H1 (cell line): ENCODE measurements at regions not wholly inside any gene's neighbourhood (a gene's known extent, or its start where the extent isn't known, plus 50 kb on each side); places are given as distances from the start of the nearest gene placed in this dataset.

Source experiments
- CTCF ChIA-PET: fragments of 300-600 bp; sonication (Branson Sonifier 250); formaldehyde crosslinking; loops from one replicate; lab custom pipeline; 2021; ENCODE audit not compliant: partially characterized antibody; lab: Charles Lee
- POLR2A ChIA-PET: fragments of 300-600 bp; sonication (Branson Sonifier 250); formaldehyde crosslinking; loops from one replicate; lab custom pipeline; 2021; ENCODE audit warnings: inconsistent platforms; ENCODE audit not compliant: partially characterized antibody; lab: Charles Lee
- DNase-seq, 2 experiments: peaks; one replicate each; pipeline versions ENCODE4 v3.0.0 to v3.0.0-alpha.2; 2010 to 2022; ENCODE audit warnings: low spot score in 2 of 2, low read depth in 1 of 2, mixed read lengths in 1 of 2
- FAIRE-seq: peaks from 2 replicates; lab custom pipeline; 2011; peaks lifted over from hg19 to GRCh38; lab: Jason Lieb, UNC
- H2AFZ ChIP-seq: 2 replicates; pipeline ENCODE4 v1.8.1; 2012; ENCODE audit warnings: low read length, inconsistent platforms
- H2AK5ac ChIP-seq: 2 replicates; pipeline ENCODE4 v1.6.1; 2013; ENCODE audit warnings: low read depth, low read length
- H2BK120ac ChIP-seq: replicated peaks from 2 replicates; pipeline ENCODE3; 2013; ENCODE audit warnings: low read depth, low read length, inconsistent platforms
- H2BK12ac ChIP-seq: 2 replicates; pipeline ENCODE4 v1.6.1; 2013; ENCODE audit warnings: low read depth, low read length
- H2BK15ac ChIP-seq: 2 replicates; pipeline ENCODE4 v1.6.1; 2013; ENCODE audit warnings: low read length
- H2BK20ac ChIP-seq: 2 replicates; pipeline ENCODE4 v1.6.1; 2013; ENCODE audit warnings: low read length
- H2BK5ac ChIP-seq: 2 replicates; pipeline ENCODE4 v1.6.1; 2013; ENCODE audit warnings: low read depth, low read length
- H3K14ac ChIP-seq: 2 replicates; pipeline ENCODE4 v1.6.1; 2013; ENCODE audit warnings: inconsistent platforms; ENCODE audit not compliant: insufficient read length
- H3K18ac ChIP-seq: 2 replicates; pipeline ENCODE4 v1.6.1; 2013; ENCODE audit warnings: low read length; ENCODE audit errors: extremely low read depth
- H3K23ac ChIP-seq: 2 replicates; pipeline ENCODE4 v1.6.1; 2013; ENCODE audit warnings: inconsistent platforms; ENCODE audit not compliant: insufficient read length
- H3K23me2 ChIP-seq: 2 replicates; pipeline ENCODE4 v1.6.1; 2013; ENCODE audit warnings: low read depth, low read length
- H3K27ac ChIP-seq: 2 replicates; pipeline ENCODE4 v1.6.1; 2011; ENCODE audit warnings: low read depth, low read length, inconsistent platforms
- H3K27me3 ChIP-seq, 4 experiments: replicated peaks in 1 of 4; 1 replicate in 1 of 4; 2 replicates in 3 of 4; pipeline versions ENCODE4 v1.6.1 to v1.8.1; 2011 to 2013; ENCODE audit warnings: low read length in 3 of 4, mild to moderate bottlenecking in 3 of 4, inconsistent platforms in 2 of 4, mixed read lengths in 2 of 4, moderate library complexity in 1 of 4; ENCODE audit not compliant: control insufficient read depth in 3 of 4, insufficient read depth in 3 of 4; ENCODE audit errors: extremely low read depth in 1 of 4
- H3K36me3 ChIP-seq, 4 experiments: 2 replicates each; pipeline versions ENCODE4 v1.6.1 to v1.8.1; 2011 to 2013; ENCODE audit warnings: mild to moderate bottlenecking in 4 of 4, low read length in 3 of 4, moderate library complexity in 2 of 4, control low read depth in 1 of 4, inconsistent platforms in 1 of 4; ENCODE audit not compliant: insufficient read depth in 4 of 4, control insufficient read depth in 2 of 4
- H3K4ac ChIP-seq: replicated peaks from 2 replicates; pipeline ENCODE3; 2013; ENCODE audit warnings: low read length, low read depth, mixed read lengths, inconsistent platforms; ENCODE audit not compliant: insufficient read length
- H3K4me1 ChIP-seq, 4 experiments: replicated peaks in 1 of 4; 1 replicate in 1 of 4; 2 replicates in 3 of 4; pipeline versions ENCODE4 v1.6.1 to v1.8.1; 2011 to 2013; ENCODE audit warnings: low read length in 3 of 4, inconsistent platforms in 2 of 4, mixed read lengths in 1 of 4; ENCODE audit not compliant: insufficient read depth in 4 of 4, control insufficient read depth in 3 of 4
- H3K4me2 ChIP-seq, 2 experiments: 2 replicates each; pipeline versions ENCODE4 v1.6.1 to v1.8.1; 2011 to 2013; ENCODE audit warnings: low read depth in 2 of 2, low read length in 2 of 2, control low read depth in 1 of 2, inconsistent platforms in 1 of 2, mild to moderate bottlenecking in 1 of 2; ENCODE audit not compliant: insufficient read depth in 1 of 2
- H3K4me3 ChIP-seq, 4 experiments: fragments of 200-600, 300-600 bp in 1 of 4; sonication (generic), shearing (Covaris generic), sonication (Bioruptor Twin) in 1 of 4; 2 replicates each; pipeline versions ENCODE4 v1.5.1 to v1.8.1; 2011 to 2016; ENCODE audit warnings: low read length in 4 of 4, low read depth in 3 of 4, control low read depth in 2 of 4, inconsistent platforms in 2 of 4, mild to moderate bottlenecking in 2 of 4, mixed read lengths in 1 of 4, moderate library complexity in 1 of 4; ENCODE audit not compliant: insufficient read depth in 2 of 4; ENCODE audit errors: extremely low read depth in 1 of 4
- H3K56ac ChIP-seq: replicated peaks from 2 replicates; pipeline ENCODE3; 2013; ENCODE audit warnings: low read depth, mild to moderate bottlenecking, mixed read lengths, low read length, inconsistent platforms; ENCODE audit not compliant: insufficient read length
- H3K79me1 ChIP-seq: 2 replicates; pipeline ENCODE4 v1.6.1; 2013; ENCODE audit warnings: low read depth, low read length, control low read depth
- H3K79me2 ChIP-seq, 2 experiments: 2 replicates each; pipeline versions ENCODE4 v1.6.1 to v1.8.1; 2012 to 2013; ENCODE audit warnings: low read length in 2 of 2, mild to moderate bottlenecking in 2 of 2, inconsistent platforms in 1 of 2; ENCODE audit not compliant: insufficient read depth in 2 of 2, control insufficient read depth in 1 of 2
- H3K9ac ChIP-seq, 4 experiments: replicated peaks in 1 of 4; 1 replicate in 1 of 4; 2 replicates in 3 of 4; pipeline versions ENCODE4 v1.6.1 to v1.8.1; 2011 to 2013; ENCODE audit warnings: low read depth in 3 of 4, low read length in 3 of 4, control low read depth in 2 of 4, mild to moderate bottlenecking in 2 of 4, moderate library complexity in 2 of 4, inconsistent platforms in 1 of 4; ENCODE audit errors: extremely low read depth in 1 of 4
- H3K9me3 ChIP-seq, 2 experiments: 2 replicates each; pipeline versions ENCODE4 v1.6.1 to v1.8.1; 2012 to 2013; ENCODE audit warnings: mild to moderate bottlenecking in 2 of 2, moderate library complexity in 2 of 2, control low read depth in 1 of 2, inconsistent platforms in 1 of 2, low read depth in 1 of 2, low read length in 1 of 2, mixed read lengths in 1 of 2; ENCODE audit not compliant: insufficient read depth in 2 of 2
- H4K20me1 ChIP-seq, 2 experiments: replicated peaks in 1 of 2; 2 replicates each; pipeline versions ENCODE3 to v1.8.1; 2011 to 2013; ENCODE audit warnings: inconsistent platforms in 2 of 2, low read length in 2 of 2, mild to moderate bottlenecking in 1 of 2; ENCODE audit not compliant: insufficient read depth in 2 of 2, control insufficient read depth in 1 of 2
- H4K5ac ChIP-seq: 2 replicates; pipeline ENCODE4 v1.6.1; 2013; ENCODE audit warnings: low read length, low read depth, mixed read lengths, inconsistent platforms; ENCODE audit not compliant: insufficient read length
- H4K8ac ChIP-seq: 2 replicates; pipeline ENCODE4 v1.8.0; 2013; ENCODE audit warnings: mild to moderate bottlenecking, moderate library complexity, low read length, inconsistent platforms; ENCODE audit not compliant: insufficient read depth; ENCODE audit errors: extremely low read depth
- H4K91ac ChIP-seq: replicated peaks from 2 replicates; pipeline ENCODE3; 2013; ENCODE audit warnings: low read length, mixed read lengths, inconsistent platforms; ENCODE audit not compliant: insufficient read length
- NRF1 ChIP-seq: IDR thresholded peaks from 2 replicates; pipeline ENCODE4 v1.6.1; 2011; ENCODE audit warnings: mild to moderate bottlenecking, low read depth, low read length, improper control_type of control experiment
- POLR2AphosphoS5 ChIP-seq: IDR thresholded peaks from 2 replicates; pipeline ENCODE4 v1.6.1; 2011; ENCODE audit warnings: low read depth, low read length
- SP4 ChIP-seq: IDR thresholded peaks from 2 replicates; pipeline ENCODE4 v1.6.1; 2012; ENCODE audit warnings: low read length, inconsistent platforms
- TAF1 ChIP-seq: IDR thresholded peaks from 2 replicates; pipeline ENCODE4 v1.6.1; 2011; ENCODE audit warnings: mild to moderate bottlenecking, low read depth, low read length
- YY1 ChIP-seq: IDR thresholded peaks from 2 replicates; pipeline ENCODE4 v1.6.1; 2011; ENCODE audit warnings: low read depth, mild to moderate bottlenecking, low read length
- ZNF274 ChIP-seq: IDR thresholded peaks from 2 replicates; pipeline ENCODE4 v1.7.0; 2012; ENCODE audit warnings: low read length, borderline replicate concordance; ENCODE audit errors: extremely low read depth
- WGBS, 2 experiments: shearing (Covaris generic) in 1 of 2; methylation state at CpG; one replicate each; pipeline versions ENCODE4 v1.1.6 to v1.1.7; 2013 to 2015; ENCODE audit warnings: low lambda C conversion rate in 2 of 2, mixed read lengths in 2 of 2, inconsistent platforms in 1 of 2, low coverage in 1 of 2, missing lambda C conversion rate in 1 of 2; ENCODE audit not compliant: insufficient replicate concordance in 2 of 2, insufficient coverage in 1 of 2, insufficient read length in 1 of 2; ENCODE audit errors: extremely low coverage in 1 of 2, missing lambda C conversion rate in 1 of 2; 5-methylcytosine and 5-hydroxymethylcytosine counted together

DNA sequence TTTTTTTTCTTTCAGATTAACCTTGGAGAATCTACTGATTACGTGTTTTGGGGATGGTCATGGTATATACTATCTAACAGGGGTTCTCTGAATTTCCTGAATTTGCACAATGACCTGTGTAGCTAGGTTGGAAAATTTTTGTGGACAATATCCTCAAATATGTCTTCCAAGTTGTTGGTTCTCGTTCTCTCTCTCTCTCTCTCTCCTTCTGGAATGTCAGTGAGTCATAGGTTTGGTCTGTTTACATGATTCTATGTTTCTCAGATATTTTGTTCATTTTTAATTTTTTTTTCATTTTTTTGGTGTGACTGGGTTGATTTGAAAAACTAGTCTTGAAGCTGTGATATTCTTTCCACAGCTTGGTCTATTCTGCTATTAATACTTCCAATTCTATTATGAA, 604.0 kb upstream of the ANO3 start:
- Histone ChIP-seq H3K23me2 (peaks cover 1% of the 10 kb centered on the region; the same call in 1 of the 2 replicates), H3K27ac (no peak overlapping the region), H3K4me3 (no peak overlapping the region), H3K79me2 (no peaks in the 10 kb centered on the region), H2AK5ac (no peak overlapping the region), H2BK15ac (no peak overlapping the region), H2BK5ac (no peak overlapping the region), H2BK20ac (no peak overlapping the region), H4K8ac (no peak overlapping the region), H3K4ac (no peak overlapping the region), H3K9ac (no peak overlapping the region), H3K4me2 (no peak overlapping the region), H3K9me3 (peaks cover 6 to 10% of the 10 kb centered on the region in 2 experiments; a peak in 1 of 4 replicates), H3K18ac (no peak overlapping the region), H3K56ac (no peak overlapping the region), H2BK12ac (no peak overlapping the region), H3K14ac (no peak overlapping the region), H3K23ac (no peak overlapping the region), H2AFZ (no peak overlapping the region), H4K20me1 (no peaks in the 10 kb centered on the region), H2BK120ac (no peak overlapping the region), H3K4me1 (no peaks in the 10 kb centered on the region), H3K79me1 (no peaks in the 10 kb centered on the region), H3K27me3 (no peaks in the 10 kb centered on the region), H4K91ac (no peak overlapping the region), H4K5ac (no peak overlapping the region), H3K36me3 (no peaks in the 10 kb centered on the region)
- DNase-seq, result no peak
- ChIA-PET POLR2A (no interaction called here), CTCF (no interaction called here)
- no peak for FAIRE-seq
- 89% methylated on average over 2 of the region's 2 CpGs; no CpG with 5 or more reads in 1 of the 2 experiments for WGBS, 2 experiments
- no peak for TF ChIP-seq SP4
- no peak for TF ChIP-seq NRF1
- TF ChIP-seq YY1, result no peak
- no peak for TF ChIP-seq TAF1
- TF ChIP-seq POLR2AphosphoS5, result no peak
- TF ChIP-seq ZNF274, result no peak
